ENCODE measurements at regions not wholly inside any gene's neighbourhood (a gene's known extent, or its start where the extent isn't known, plus 50 kb on each side); places are given as distances from the start of the nearest gene placed in this dataset.

DNA sequence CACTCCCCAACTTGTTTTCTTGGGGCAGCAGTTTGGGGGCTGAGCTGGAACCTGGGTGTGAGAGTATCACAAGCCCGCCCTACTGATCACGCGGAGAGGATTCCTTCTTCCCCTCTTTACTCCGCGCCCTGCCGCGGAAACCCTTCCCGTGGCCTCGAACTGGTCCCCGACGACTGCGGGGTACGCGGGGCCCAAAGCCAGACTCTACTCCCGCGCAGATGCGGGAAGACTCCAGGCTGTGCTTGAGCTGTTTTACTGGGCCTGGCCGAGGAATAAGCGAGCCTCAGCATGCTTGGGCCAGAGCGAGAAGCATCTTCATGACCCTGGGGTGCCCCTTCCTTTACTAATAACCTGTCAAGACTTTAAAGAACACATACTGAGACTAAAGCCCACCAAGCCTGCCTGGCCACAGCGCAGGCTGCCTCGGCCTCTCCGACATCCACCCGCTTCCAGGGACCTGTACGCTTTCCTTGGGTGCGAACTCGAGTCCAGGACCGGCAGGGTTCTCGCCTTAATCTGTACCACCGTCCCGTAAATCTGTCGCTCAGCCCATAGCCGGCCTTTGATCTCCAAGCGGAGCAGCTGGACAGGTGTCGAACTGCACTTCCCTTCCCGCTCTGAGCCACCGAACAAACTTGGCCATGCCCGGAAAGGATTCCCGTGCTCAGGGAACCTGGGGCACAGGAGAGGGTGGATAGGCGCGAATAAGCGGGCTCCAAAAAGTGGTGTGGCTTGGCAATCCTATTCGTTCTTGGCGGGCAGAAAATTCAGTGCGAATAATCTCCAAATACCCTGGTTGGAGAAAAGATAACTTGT lies 55.0 kb upstream of the TMEM33 start:
- TF ChIP-seq POLR2A (IDR thresholded peaks at IDR 0.05) (no peak), EP300 (IDR thresholded peaks at IDR 0.05) (no peak), POLR2AphosphoS5 (IDR thresholded peaks at IDR 0.05) (no peak)
- TF ChIP-seq, protein P1, sequence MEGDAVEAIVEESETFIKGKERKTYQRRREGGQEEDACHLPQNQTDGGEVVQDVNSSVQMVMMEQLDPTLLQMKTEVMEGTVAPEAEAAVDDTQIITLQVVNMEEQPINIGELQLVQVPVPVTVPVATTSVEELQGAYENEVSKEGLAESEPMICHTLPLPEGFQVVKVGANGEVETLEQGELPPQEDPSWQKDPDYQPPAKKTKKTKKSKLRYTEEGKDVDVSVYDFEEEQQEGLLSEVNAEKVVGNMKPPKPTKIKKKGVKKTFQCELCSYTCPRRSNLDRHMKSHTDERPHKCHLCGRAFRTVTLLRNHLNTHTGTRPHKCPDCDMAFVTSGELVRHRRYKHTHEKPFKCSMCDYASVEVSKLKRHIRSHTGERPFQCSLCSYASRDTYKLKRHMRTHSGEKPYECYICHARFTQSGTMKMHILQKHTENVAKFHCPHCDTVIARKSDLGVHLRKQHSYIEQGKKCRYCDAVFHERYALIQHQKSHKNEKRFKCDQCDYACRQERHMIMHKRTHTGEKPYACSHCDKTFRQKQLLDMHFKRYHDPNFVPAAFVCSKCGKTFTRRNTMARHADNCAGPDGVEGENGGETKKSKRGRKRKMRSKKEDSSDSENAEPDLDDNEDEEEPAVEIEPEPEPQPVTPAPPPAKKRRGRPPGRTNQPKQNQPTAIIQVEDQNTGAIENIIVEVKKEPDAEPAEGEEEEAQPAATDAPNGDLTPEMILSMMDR (IDR thresholded peaks at IDR 0.05), result no peak
- H3K27me3 ChIP-seq, result peaks cover 83% of the 10 kb centered on the region

DNA sequence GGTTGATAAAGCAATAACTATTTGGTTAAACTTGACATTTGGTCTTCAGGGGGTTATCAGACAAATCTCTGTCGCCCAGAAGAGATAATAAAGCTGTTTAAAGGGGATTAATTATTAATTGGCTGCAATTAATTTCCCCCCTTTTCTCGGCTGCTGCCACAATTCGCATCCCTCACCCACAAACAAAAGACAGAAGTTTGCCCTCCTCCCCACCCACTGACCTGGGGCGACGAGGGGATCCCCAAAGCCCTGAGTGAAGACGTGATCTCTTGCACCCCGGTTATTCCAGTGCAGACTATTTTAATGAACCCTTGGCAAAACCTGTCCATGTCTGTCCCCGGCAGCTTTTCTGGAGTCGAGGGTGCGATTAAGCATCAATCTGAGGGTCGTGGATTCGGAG lies 55.7 kb upstream of the TMEM33 start:
- Histone ChIP-seq H3K36me3 (no peaks in the 10 kb centered on the region), H3K27ac (no peak overlapping the region), H3K9me3 (no peaks in the 10 kb centered on the region), H3K27me3 (peaks cover 84% of the 10 kb centered on the region), H3K4me1 (peaks cover 0 to 45% (median 21%) of the 10 kb centered on the region in 3 donors), H3K4me3 (no peak overlapping the region)
- WGBS, 2 donors (ENCODE audit: low coverage in 1 of 2), result 10 to 17% methylated on average over 12 of the region's 12 CpGs
- ATAC-seq, result no peak
- TF ChIP-seq POLR2A (IDR thresholded peaks at IDR 0.05) (no peak), POLR2AphosphoS5 (IDR thresholded peaks at IDR 0.05) (no peak), EP300 (IDR thresholded peaks at IDR 0.05) (no peak)
- TF ChIP-seq, protein P1 (IDR thresholded peaks at IDR 0.05), result no peak

More for the DNA sequence above, 55.0 kb upstream of the TMEM33 start:
- H3K36me3 ChIP-seq, result no peaks in the 10 kb centered on the region
- 2% methylated on average over 4 of the region's 45 CpGs; no CpG with 5 or more reads in 1 of the 2 donors for WGBS, 2 donors (ENCODE audit: low coverage in 1 of 2)
- peaks cover 0 to 45% (median 21%) of the 10 kb centered on the region in 3 donors for H3K4me1 ChIP-seq
- no peak overlapping the region for H3K27ac ChIP-seq
- no peak for ATAC-seq
- no peaks in the 10 kb centered on the region for H3K9me3 ChIP-seq
- peak overlapping the region in 1 of 2 donors; percentile 52 for H3K4me3 ChIP-seq

DNA sequence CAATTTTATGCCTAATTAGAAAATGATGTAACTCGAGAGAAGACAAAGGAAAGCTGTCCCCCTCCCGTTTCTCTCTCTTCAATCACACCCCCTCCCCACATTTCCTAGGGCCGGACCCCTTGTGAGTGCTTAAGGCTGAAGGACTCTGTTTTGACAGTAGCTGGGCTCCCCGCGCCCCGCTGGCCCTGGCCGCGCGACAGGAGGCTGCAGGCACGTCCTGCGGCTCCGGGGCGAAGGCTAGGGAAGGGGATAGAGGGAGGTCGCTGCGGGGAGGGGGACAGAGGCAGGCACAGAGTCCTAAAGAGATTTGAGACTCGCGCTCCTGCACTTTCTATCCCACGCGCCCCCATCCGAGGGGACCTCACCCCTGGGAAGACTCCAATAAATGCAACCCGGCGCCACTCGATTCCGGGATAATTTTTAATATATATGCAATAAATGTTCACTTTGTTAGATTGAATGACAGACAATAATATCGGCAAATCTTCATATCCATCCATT lies 56.2 kb upstream of the TMEM33 start:
- Histone ChIP-seq H3K27me3 (peaks cover 85% of the 10 kb centered on the region), H3K4me3 (no peak overlapping the region), H3K9me3 (no peaks in the 10 kb centered on the region), H3K36me3 (no peaks in the 10 kb centered on the region), H3K27ac (no peak overlapping the region), H3K4me1 (peaks cover 0 to 45% (median 21%) of the 10 kb centered on the region in 3 donors)
- 8 to 15% methylated on average over 10 to 14 of the region's 25 CpGs for WGBS, 2 donors (ENCODE audit: low coverage in 1 of 2)
- no peak for ATAC-seq
- TF ChIP-seq POLR2AphosphoS5 (IDR thresholded peaks at IDR 0.05) (no peak), EP300 (IDR thresholded peaks at IDR 0.05) (no peak)
- TF ChIP-seq, protein P1 (IDR thresholded peaks at IDR 0.05), result no peak

DNA sequence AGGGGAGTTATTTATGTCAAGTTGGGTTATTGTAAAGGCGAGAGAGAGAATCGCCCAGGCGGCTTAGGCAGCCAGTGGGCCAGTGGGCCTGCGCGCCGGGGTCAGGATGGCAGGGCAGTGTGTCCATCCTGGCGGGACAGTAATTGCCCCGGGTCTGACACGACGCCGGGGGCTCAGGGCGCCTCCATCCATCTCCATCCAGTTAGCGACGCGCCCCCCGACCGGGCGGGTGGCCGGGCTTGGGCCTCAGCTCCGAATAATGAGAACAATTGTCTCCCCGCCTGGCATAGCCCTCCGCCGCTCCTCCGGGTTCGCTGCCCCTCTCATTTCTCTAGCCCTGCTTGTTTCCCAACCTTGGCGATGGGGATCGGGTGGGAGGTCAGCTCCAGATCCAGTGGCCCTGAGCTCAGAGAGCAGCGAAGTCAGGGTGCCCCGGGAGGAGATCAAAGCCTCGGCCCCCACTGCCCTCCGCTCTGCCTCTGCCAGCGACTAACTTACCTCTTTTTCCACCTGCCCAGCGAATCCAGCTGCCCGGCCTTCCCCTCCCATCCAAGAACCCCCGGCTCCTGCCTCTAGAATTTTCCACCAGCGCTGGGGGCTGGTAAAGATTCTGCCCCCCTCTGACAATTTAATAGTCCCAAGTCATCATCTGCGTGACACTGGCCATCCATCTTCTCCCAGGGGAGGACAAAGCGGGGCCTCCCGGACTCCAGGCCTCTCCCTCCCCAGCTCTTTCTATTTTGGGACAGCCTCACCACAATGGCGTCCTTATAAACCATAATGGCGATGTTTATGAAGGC lies 56.9 kb upstream of the TMEM33 start:
- Histone ChIP-seq H3K36me3 (no peaks in the 10 kb centered on the region), H3K4me1 (peaks cover 0 to 49% (median 21%) of the 10 kb centered on the region in 3 donors), H3K4me3 (no peak overlapping the region), H3K9me3 (no peaks in the 10 kb centered on the region), H3K27me3 (peaks cover 92% of the 10 kb centered on the region), H3K27ac (no peak overlapping the region)
- no peak for TF ChIP-seq POLR2A (IDR thresholded peaks at IDR 0.05)
- TF ChIP-seq POLR2AphosphoS5 (IDR thresholded peaks at IDR 0.05), result no peak
- no peak for TF ChIP-seq EP300 (IDR thresholded peaks at IDR 0.05)
- TF ChIP-seq, protein P1 (IDR thresholded peaks at IDR 0.05), result no peak
- 31 to 39% methylated on average over 7 to 18 of the region's 41 CpGs for WGBS, 2 donors (ENCODE audit: low coverage in 1 of 2)
- no peak for ATAC-seq

All from gastroesophageal sphincter (tissue), 4 donors.